ENCODE measurements at regions not wholly inside any gene's neighbourhood (a gene's known extent, or its start where the extent isn't known, plus 50 kb on each side); places are given as distances from the start of the nearest gene placed in this dataset.
"Not testable (repeated sequence)": the region's sequence is repeated elsewhere in the genome, so short reads cannot be mapped to it uniquely, and the experiment has no call there.

GRCh38 chr13:22813531-22814377, 367.0 kb upstream of the SGCG start:
- DNase-seq (ENCODE audit: low spot score): not testable (repeated sequence)

- DNase-seq (ENCODE audit: low spot score): not testable (repeated sequence)
Observed at GRCh38 chr13:22814433-22814832, 366.3 kb upstream of the SGCG start.

GRCh38 chr13:22821589-22821988, 359.2 kb upstream of the SGCG start:
- no peak for DNase-seq (ENCODE audit: low spot score)

GRCh38 chr13:22825186-22825585, 355.6 kb upstream of the SGCG start:
- DNase-seq (ENCODE audit: low spot score): no peak

GRCh38 chr13:22828081-22828480, 352.7 kb upstream of the SGCG start:
- DNase-seq (ENCODE audit: low spot score): no peak

GRCh38 chr13:22836475-22836874, 344.3 kb upstream of the SGCG start:
- no peak for DNase-seq (ENCODE audit: low spot score)

- DNase-seq (ENCODE audit: low spot score): no peak
Observed at GRCh38 chr13:22837980-22838647, 342.7 kb upstream of the SGCG start.

- no peak for DNase-seq (ENCODE audit: low spot score)
Observed at GRCh38 chr13:22839603-22840530, 340.9 kb upstream of the SGCG start.

GRCh38 chr13:22846551-22846950, 334.2 kb upstream of the SGCG start:
- DNase-seq (ENCODE audit: low spot score): no peak

- DNase-seq (ENCODE audit: low spot score): peak; percentile 48
Observed at GRCh38 chr13:22848539-22849052, 332.2 kb upstream of the SGCG start.

GRCh38 chr13:22855926-22856325, 324.9 kb upstream of the SGCG start:
- no peak for DNase-seq (ENCODE audit: low spot score)

- not testable (repeated sequence) for DNase-seq (ENCODE audit: low spot score)
Observed at GRCh38 chr13:22858980-22859379, 321.8 kb upstream of the SGCG start.

- DNase-seq (ENCODE audit: low spot score): not testable (repeated sequence)
Observed at GRCh38 chr13:22859411-22859810, 321.4 kb upstream of the SGCG start.

GRCh38 chr13:22861958-22862466, 318.8 kb upstream of the SGCG start:
- no peak for DNase-seq (ENCODE audit: low spot score)

GRCh38 chr13:22862478-22862877, 318.3 kb upstream of the SGCG start:
- no peak for DNase-seq (ENCODE audit: low spot score)

GRCh38 chr13:22866221-22866620, 314.6 kb upstream of the SGCG start:
- DNase-seq (ENCODE audit: low spot score): no peak

GRCh38 chr13:22871231-22871630, 309.5 kb upstream of the SGCG start:
- no peak for DNase-seq (ENCODE audit: low spot score)

- peak; percentile 2 for DNase-seq (ENCODE audit: low spot score)
Observed at GRCh38 chr13:22874839-22875238, 305.9 kb upstream of the SGCG start.

GRCh38 chr13:22877421-22877820, 303.4 kb upstream of the SGCG start:
- DNase-seq (ENCODE audit: low spot score): no peak

- DNase-seq (ENCODE audit: low spot score): no peak
Observed at GRCh38 chr13:22880741-22881720, 299.7 kb upstream of the SGCG start.

Data from SK-N-DZ (cell line).